Spleen (tissue), 11 donors: ENCODE measurements at regions not wholly inside any gene's neighbourhood (a gene's known extent, or its start where the extent isn't known, plus 50 kb on each side); places are given as distances from the start of the nearest gene placed in this dataset.

ENCODE experiments used
- DNase-seq: peaks from one replicate; pipeline ENCODE4 v3.0.0-alpha.2; 2020
- H3K27ac ChIP-seq, 8 donors: fragments of 200-600 bp; sonication (generic) in 7 of 8; 1 replicate in 4 of 8; 2 replicates in 4 of 8; pipeline versions ENCODE4 v1.5.0 to v1.8.0; 2016 to 2021; ENCODE audit warnings: inconsistent platforms in 4 of 8, mild to moderate bottlenecking in 4 of 8, moderate library complexity in 1 of 8
- H3K27me3 ChIP-seq, 7 donors: fragments of 200-600 bp; sonication (generic) in 6 of 7; replicated peaks in 1 of 7; 1 replicate in 4 of 7; 2 replicates in 3 of 7; pipeline versions ENCODE4 v1.5.0 to v1.8.0; 2016 to 2021; ENCODE audit warnings: inconsistent platforms in 3 of 7, mild to moderate bottlenecking in 1 of 7
- H3K36me3 ChIP-seq, 6 donors: fragments of 200-600 bp; sonication (generic) in 5 of 6; 1 replicate in 4 of 6; 2 replicates in 2 of 6; pipeline versions ENCODE4 v1.5.0 to v1.8.0; 2016 to 2021; ENCODE audit warnings: inconsistent platforms in 2 of 6
- H3K4me1 ChIP-seq, 6 donors: fragments of 200-600 bp; sonication (generic) in 5 of 6; 1 replicate in 3 of 6; 2 replicates in 3 of 6; pipeline versions ENCODE4 v1.5.0 to v1.8.0; 2016 to 2021; ENCODE audit warnings: inconsistent platforms in 3 of 6
- H3K4me3 ChIP-seq, 8 donors: fragments of 200-600 bp; sonication (generic) in 7 of 8; 1 replicate in 4 of 8; 2 replicates in 4 of 8; pipeline versions ENCODE4 v1.5.0 to v1.8.0; 2016 to 2021; ENCODE audit warnings: inconsistent platforms in 4 of 8, mild to moderate bottlenecking in 4 of 8, moderate library complexity in 2 of 8
- H3K9me3 ChIP-seq, 8 donors: fragments of 200-600 bp; sonication (generic) in 7 of 8; 1 replicate in 4 of 8; 2 replicates in 4 of 8; pipeline versions ENCODE4 v1.5.0 to v1.8.0; 2016 to 2021; ENCODE audit warnings: inconsistent platforms in 4 of 8
- POLR2A ChIP-seq, 3 donors: fragments of 450-650 bp; IDR thresholded peaks; one replicate each; pipeline ENCODE4 v1.5.1; 2017; ENCODE audit warnings: antibody characterized with exemption in 3 of 3, mild to moderate bottlenecking in 1 of 3
- POLR2AphosphoS5 ChIP-seq, 3 donors: sonication (generic); formaldehyde crosslinking; IDR thresholded peaks; one replicate each; pipeline ENCODE4 v1.5.1; 2017; ENCODE audit warnings: antibody characterized with exemption in 3 of 3
- WGBS, 5 donors: extraction: QIAGEN DNeasy Blood & Tissue Kit in 3 of 5; methylation state at CpG; one replicate each; pipeline versions ENCODE4 v1.1.5 to v1.1.7; 2013 to 2018; 5-methylcytosine and 5-hydroxymethylcytosine counted together
- intact Hi-C: fragments of 100-400 bp; cut with DNase I; formaldehyde crosslinking; loops from one replicate; pipeline ENCODE4 v1.15.0; 2023; ENCODE audit warnings: low total_unique reads
- TF ChIP-seq, protein P1 (sequence below), 11 experiments: fragments of 200-600 bp in 7 of 11; fragments of 450-650 bp in 4 of 11; sonication (generic) in 4 of 11; IDR thresholded peaks in 8 of 11; conservative IDR thresholded peaks in 3 of 11; 1 replicate in 7 of 11; 2 replicates in 4 of 11; pipeline versions ENCODE4 v1.4.0 to v1.8.0; 2016 to 2021; ENCODE audit warnings: antibody characterized with exemption in 11 of 11, inconsistent platforms in 4 of 11, mild to moderate bottlenecking in 1 of 11
- donor health status: healthy with polysubstance abuse.
- donor health status: DM: no; HTN: no; CAD: no; lungs with moderate emphysema.
- donor health status: DM: no; HTN: no; CAD: no.
- donor health status: Bipolar disorder and iron deficiency.
- donor health status: healthy.
- donor health status: DM: no; HTN: no; CAD: no.
- donor health status: DM: yes; HTN: yes; CAD: no.

DNA sequence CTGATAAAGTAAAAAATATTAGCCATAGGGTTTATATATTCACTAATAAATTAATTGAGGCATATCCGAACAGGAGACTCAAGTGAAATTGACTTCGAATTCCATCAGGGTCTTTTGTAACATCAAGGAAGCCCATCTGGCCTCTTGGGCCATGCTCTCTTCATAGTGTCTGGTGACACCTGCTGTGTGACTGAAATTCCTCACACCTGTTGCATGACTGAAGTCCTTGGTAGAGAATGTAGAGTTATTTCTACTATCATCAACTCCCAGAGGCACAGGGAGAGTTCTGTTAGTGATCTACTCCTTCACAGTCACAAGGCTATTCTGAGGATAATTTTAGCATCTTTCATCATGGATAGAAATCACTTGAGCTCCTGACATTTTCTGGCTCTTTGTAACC, 138.3 kb upstream of the LSM8 start:
- intact Hi-C loops: no loop called here

DNA sequence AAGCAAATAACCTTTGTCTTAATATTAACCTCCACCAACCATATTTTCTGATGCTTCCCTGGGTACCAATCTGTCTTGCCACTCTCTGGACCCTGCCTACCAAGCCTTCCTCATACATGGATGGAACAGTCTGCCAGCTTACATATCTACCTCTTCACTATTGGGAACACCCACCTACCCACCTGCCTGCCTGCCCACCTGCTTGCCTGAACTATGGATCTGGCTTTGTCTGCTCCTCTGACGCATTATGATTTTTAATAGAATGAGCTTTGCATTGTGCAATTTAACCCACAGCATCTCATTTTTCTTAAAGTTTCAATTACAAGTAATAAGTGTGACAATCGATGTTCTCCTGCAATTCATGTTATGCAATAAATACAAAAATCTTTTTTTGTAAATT, 137.9 kb upstream of the LSM8 start:
- TF ChIP-seq POLR2A (IDR thresholded peaks at IDR 0.05) (no peak), POLR2AphosphoS5 (IDR thresholded peaks at IDR 0.05) (no peak)
- TF ChIP-seq, protein P1, sequence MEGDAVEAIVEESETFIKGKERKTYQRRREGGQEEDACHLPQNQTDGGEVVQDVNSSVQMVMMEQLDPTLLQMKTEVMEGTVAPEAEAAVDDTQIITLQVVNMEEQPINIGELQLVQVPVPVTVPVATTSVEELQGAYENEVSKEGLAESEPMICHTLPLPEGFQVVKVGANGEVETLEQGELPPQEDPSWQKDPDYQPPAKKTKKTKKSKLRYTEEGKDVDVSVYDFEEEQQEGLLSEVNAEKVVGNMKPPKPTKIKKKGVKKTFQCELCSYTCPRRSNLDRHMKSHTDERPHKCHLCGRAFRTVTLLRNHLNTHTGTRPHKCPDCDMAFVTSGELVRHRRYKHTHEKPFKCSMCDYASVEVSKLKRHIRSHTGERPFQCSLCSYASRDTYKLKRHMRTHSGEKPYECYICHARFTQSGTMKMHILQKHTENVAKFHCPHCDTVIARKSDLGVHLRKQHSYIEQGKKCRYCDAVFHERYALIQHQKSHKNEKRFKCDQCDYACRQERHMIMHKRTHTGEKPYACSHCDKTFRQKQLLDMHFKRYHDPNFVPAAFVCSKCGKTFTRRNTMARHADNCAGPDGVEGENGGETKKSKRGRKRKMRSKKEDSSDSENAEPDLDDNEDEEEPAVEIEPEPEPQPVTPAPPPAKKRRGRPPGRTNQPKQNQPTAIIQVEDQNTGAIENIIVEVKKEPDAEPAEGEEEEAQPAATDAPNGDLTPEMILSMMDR (IDR thresholded peaks at IDR 0.05 in 8 of 11, conservative IDR thresholded peaks at IDR 0.05 in 3 of 11): no peak
- Histone ChIP-seq H3K9me3 (no peaks in the 10 kb centered on the region), H3K4me3 (no peak overlapping the region), H3K36me3 (no peaks in the 10 kb centered on the region), H3K27ac (no peak overlapping the region), H3K27me3 (no peaks in the 10 kb centered on the region), H3K4me1 (no peaks in the 10 kb centered on the region)
- intact Hi-C loops: no loop called here
- 82 to 94% (median 87%) methylated on average over 2 of the region's 2 CpGs for WGBS, 5 donors
- no peak for DNase-seq

More for the DNA sequence above, 138.3 kb upstream of the LSM8 start:
- H3K9me3 ChIP-seq: no peaks in the 10 kb centered on the region
- WGBS, 5 donors: 87 to 90% (median 89%) methylated on average over 2 of the region's 2 CpGs
- DNase-seq: no peak
- H3K27me3 ChIP-seq: no peaks in the 10 kb centered on the region
- H3K4me3 ChIP-seq: no peak overlapping the region
- no peak overlapping the region for H3K27ac ChIP-seq
- H3K36me3 ChIP-seq: no peaks in the 10 kb centered on the region
- no peaks in the 10 kb centered on the region for H3K4me1 ChIP-seq
- TF ChIP-seq, protein P1 (IDR thresholded peaks at IDR 0.05 in 8 of 11, conservative IDR thresholded peaks at IDR 0.05 in 3 of 11): no peak
- TF ChIP-seq POLR2A (IDR thresholded peaks at IDR 0.05) (no peak), POLR2AphosphoS5 (IDR thresholded peaks at IDR 0.05) (no peak)

DNA sequence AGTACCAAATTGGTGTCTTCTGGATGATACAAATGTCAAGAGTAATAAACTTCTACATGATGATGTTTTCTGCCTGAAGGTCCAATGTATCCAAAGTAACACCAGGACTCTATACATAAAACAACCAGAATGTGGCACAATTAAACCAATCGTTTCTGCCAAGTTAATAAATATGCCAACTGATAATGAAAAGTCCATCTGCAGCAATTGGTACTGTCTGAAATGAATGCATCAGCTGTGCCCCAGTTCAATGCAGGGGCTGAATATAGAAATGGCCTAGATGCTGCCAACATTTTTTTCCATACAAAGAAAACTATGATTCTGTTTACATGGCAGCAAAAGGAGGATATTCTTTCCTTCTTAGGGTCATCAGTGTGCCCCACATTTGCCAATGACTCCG, 137.2 kb upstream of the LSM8 start:
- no peaks in the 10 kb centered on the region for H3K27me3 ChIP-seq
- intact Hi-C loops: no loop called here
- no peak for DNase-seq
- WGBS, 5 donors: 77 to 95% (median 89%) methylated on average over 2 of the region's 2 CpGs
- no peak overlapping the region for H3K27ac ChIP-seq
- H3K9me3 ChIP-seq: no peaks in the 10 kb centered on the region
- H3K4me1 ChIP-seq: no peaks in the 10 kb centered on the region
- H3K4me3 ChIP-seq: no peak overlapping the region
- no peaks in the 10 kb centered on the region for H3K36me3 ChIP-seq
- no peak for TF ChIP-seq POLR2AphosphoS5 (IDR thresholded peaks at IDR 0.05)
- TF ChIP-seq, protein P1 (IDR thresholded peaks at IDR 0.05 in 8 of 11, conservative IDR thresholded peaks at IDR 0.05 in 3 of 11): no peak
- TF ChIP-seq POLR2A (IDR thresholded peaks at IDR 0.05): no peak

GRCh38 chr7:118052336-118052735, 131.6 kb upstream of the LSM8 start:
- H3K9me3 ChIP-seq: no peaks in the 10 kb centered on the region
- H3K27me3 ChIP-seq: no peaks in the 10 kb centered on the region
- intact Hi-C loops: no loop called here
- H3K4me3 ChIP-seq: no peak overlapping the region
- TF ChIP-seq POLR2AphosphoS5 (IDR thresholded peaks at IDR 0.05) (no peak), POLR2A (IDR thresholded peaks at IDR 0.05) (no peak)
- TF ChIP-seq, protein P1 (IDR thresholded peaks at IDR 0.05 in 8 of 11, conservative IDR thresholded peaks at IDR 0.05 in 3 of 11): no peak
- WGBS, 5 donors: 67 to 85% (median 74%) methylated on average over 6 of the region's 6 CpGs
- no peak for DNase-seq
- no peaks in the 10 kb centered on the region for H3K4me1 ChIP-seq
- H3K27ac ChIP-seq: no peak overlapping the region
- no peaks in the 10 kb centered on the region for H3K36me3 ChIP-seq
